ENCODE measurements at regions not wholly inside any gene's neighbourhood (a gene's known extent, or its start where the extent isn't known, plus 50 kb on each side); places are given as distances from the start of the nearest gene placed in this dataset.
A peak's percentile ranks its signal among the peaks of the same experiment; 100 is the strongest.

GRCh38 chr2:59791004-59791618 lies 762.3 kb downstream of the BCL11A start:
- no peaks in the 10 kb centered on the region for H3K9me3 ChIP-seq (ENCODE audit: low read depth)
- H3K4me3 ChIP-seq, result no peak overlapping the region

GRCh38 chr2:59790186-59791003 lies 763.1 kb downstream of the BCL11A start:
- H3K4me2 ChIP-seq (ENCODE audit: unreplicated experiment), result no peak overlapping the region
- H3K9me3 ChIP-seq (ENCODE audit: low read depth), result no peaks in the 10 kb centered on the region
- H3K27me3 ChIP-seq (replicated peaks; ENCODE audit: insufficient read depth), result no peaks in the 10 kb centered on the region
- no peaks in the 10 kb centered on the region for H3K36me3 ChIP-seq (ENCODE audit: low read depth)
- H3K4me1 ChIP-seq (ENCODE audit: insufficient read depth), result no peaks in the 10 kb centered on the region
- no peaks in the 10 kb centered on the region for H3K79me2 ChIP-seq (ENCODE audit: insufficient read depth)
- WGBS, 2 experiments (ENCODE audit: low coverage in 1 of 2, low lambda C conversion rate in 2 of 2, missing lambda C conversion rate in 2 of 2), result 24 to 29% methylated on average over 11 of the region's 11 CpGs
- H3K9me2 ChIP-seq (ENCODE audit: insufficient read depth), result no peaks in the 10 kb centered on the region
- H4K20me1 ChIP-seq (ENCODE audit: insufficient read depth), result no peaks in the 10 kb centered on the region
- in situ Hi-C loops (cut with MboI), result no loop called here
- no peak overlapping the region for H2AFZ ChIP-seq
- no peak overlapping the region for H3K9ac ChIP-seq
- no peak overlapping the region for H3K27ac ChIP-seq
- no peak overlapping the region for H3K4me3 ChIP-seq
- no peak for DNase-seq
- TF ChIP-seq EZH2phosphoT487 (IDR thresholded peaks at IDR 0.05; ENCODE audit: insufficient read depth, low read depth) (no peak), EZH2 (IDR thresholded peaks at IDR 0.05; ENCODE audit: insufficient read depth, poor library complexity, severe bottlenecking) (no peak)
- H3F3A ChIP-seq (ENCODE audit: insufficient read depth), result no peaks in the 10 kb centered on the region

More at GRCh38 chr2:59791004-59791618, 762.3 kb downstream of the BCL11A start:
- Histone ChIP-seq H3K79me2 (ENCODE audit: insufficient read depth) (no peaks in the 10 kb centered on the region), H3K4me2 (ENCODE audit: unreplicated experiment) (no peak overlapping the region), H3K9me2 (ENCODE audit: insufficient read depth) (no peaks in the 10 kb centered on the region), H4K20me1 (ENCODE audit: insufficient read depth) (no peaks in the 10 kb centered on the region), H3K9ac (no peak overlapping the region), H3K36me3 (ENCODE audit: low read depth) (no peaks in the 10 kb centered on the region), H3K4me1 (ENCODE audit: insufficient read depth) (no peaks in the 10 kb centered on the region), H3K27me3 (replicated peaks; ENCODE audit: insufficient read depth) (0 out of 2 replicates have a peak, but pooled peaks cover 3% of the 10 kb centered on the region), H3F3A (ENCODE audit: insufficient read depth) (no peaks in the 10 kb centered on the region), H2AFZ (no peak overlapping the region), H3K27ac (no peak overlapping the region)
- 56 to 59% methylated on average over 12 of the region's 12 CpGs for WGBS, 2 experiments (ENCODE audit: low coverage in 1 of 2, low lambda C conversion rate in 2 of 2, missing lambda C conversion rate in 2 of 2)
- in situ Hi-C loops (cut with MboI), result no loop called here
- no peak for TF ChIP-seq EZH2 (IDR thresholded peaks at IDR 0.05; ENCODE audit: insufficient read depth, poor library complexity, severe bottlenecking)
- no peak for TF ChIP-seq EZH2phosphoT487 (IDR thresholded peaks at IDR 0.05; ENCODE audit: insufficient read depth, low read depth)
- DNase-seq, result no peak

GRCh38 chr2:59789523-59789922 lies 763.9 kb downstream of the BCL11A start:
- H3F3A ChIP-seq (ENCODE audit: insufficient read depth), result no peaks in the 10 kb centered on the region
- no peak overlapping the region for H3K4me2 ChIP-seq (ENCODE audit: unreplicated experiment)
- H3K36me3 ChIP-seq (ENCODE audit: low read depth), result no peaks in the 10 kb centered on the region
- H3K4me1 ChIP-seq (ENCODE audit: insufficient read depth), result no peaks in the 10 kb centered on the region
- H3K9me2 ChIP-seq (ENCODE audit: insufficient read depth), result no peaks in the 10 kb centered on the region
- no peaks in the 10 kb centered on the region for H4K20me1 ChIP-seq (ENCODE audit: insufficient read depth)
- no peak overlapping the region for H2AFZ ChIP-seq
- TF ChIP-seq EZH2 (IDR thresholded peaks at IDR 0.05; ENCODE audit: insufficient read depth, poor library complexity, severe bottlenecking) (no peak), EZH2phosphoT487 (IDR thresholded peaks at IDR 0.05; ENCODE audit: insufficient read depth, low read depth) (no peak)
- H3K9me3 ChIP-seq (ENCODE audit: low read depth), result no peaks in the 10 kb centered on the region
- no peaks in the 10 kb centered on the region for H3K27me3 ChIP-seq (replicated peaks; ENCODE audit: insufficient read depth)
- in situ Hi-C loops (cut with MboI), result no loop called here
- DNase-seq, result peak; percentile 33
- H3K27ac ChIP-seq, result no peak overlapping the region
- H3K9ac ChIP-seq, result no peak overlapping the region
- WGBS, 2 experiments (ENCODE audit: low coverage in 1 of 2, low lambda C conversion rate in 2 of 2, missing lambda C conversion rate in 2 of 2), result 0 to 4% methylated on average over 2 of the region's 2 CpGs
- no peaks in the 10 kb centered on the region for H3K79me2 ChIP-seq (ENCODE audit: insufficient read depth)
- no peak overlapping the region for H3K4me3 ChIP-seq

GRCh38 chr2:59787095-59787494 lies 766.4 kb downstream of the BCL11A start:
- Histone ChIP-seq H3K9ac (no peak overlapping the region), H3K36me3 (ENCODE audit: low read depth) (no peaks in the 10 kb centered on the region), H3K4me3 (no peak overlapping the region), H3K79me2 (ENCODE audit: insufficient read depth) (no peaks in the 10 kb centered on the region), H3K27me3 (replicated peaks; ENCODE audit: insufficient read depth) (no peaks in the 10 kb centered on the region), H3F3A (ENCODE audit: insufficient read depth) (no peaks in the 10 kb centered on the region), H3K4me1 (ENCODE audit: insufficient read depth) (no peaks in the 10 kb centered on the region), H2AFZ (no peak overlapping the region), H3K27ac (no peak overlapping the region), H3K4me2 (ENCODE audit: unreplicated experiment) (no peak overlapping the region), H3K9me3 (ENCODE audit: low read depth) (no peaks in the 10 kb centered on the region), H3K9me2 (ENCODE audit: insufficient read depth) (no peaks in the 10 kb centered on the region), H4K20me1 (ENCODE audit: insufficient read depth) (no peaks in the 10 kb centered on the region)
- DNase-seq, result no peak
- in situ Hi-C loops (cut with MboI), result no loop called here
- TF ChIP-seq EZH2 (IDR thresholded peaks at IDR 0.05; ENCODE audit: insufficient read depth, poor library complexity, severe bottlenecking) (no peak), EZH2phosphoT487 (IDR thresholded peaks at IDR 0.05; ENCODE audit: insufficient read depth, low read depth) (no peak)
- WGBS, 2 experiments (ENCODE audit: low coverage in 1 of 2, low lambda C conversion rate in 2 of 2, missing lambda C conversion rate in 2 of 2), result 28 to 33% methylated on average over 3 of the region's 3 CpGs

Data from GM23248 (cell line).